ENCODE measurements at regions not wholly inside any gene's neighbourhood (a gene's known extent, or its start where the extent isn't known, plus 50 kb on each side); places are given as distances from the start of the nearest gene placed in this dataset.

DNA sequence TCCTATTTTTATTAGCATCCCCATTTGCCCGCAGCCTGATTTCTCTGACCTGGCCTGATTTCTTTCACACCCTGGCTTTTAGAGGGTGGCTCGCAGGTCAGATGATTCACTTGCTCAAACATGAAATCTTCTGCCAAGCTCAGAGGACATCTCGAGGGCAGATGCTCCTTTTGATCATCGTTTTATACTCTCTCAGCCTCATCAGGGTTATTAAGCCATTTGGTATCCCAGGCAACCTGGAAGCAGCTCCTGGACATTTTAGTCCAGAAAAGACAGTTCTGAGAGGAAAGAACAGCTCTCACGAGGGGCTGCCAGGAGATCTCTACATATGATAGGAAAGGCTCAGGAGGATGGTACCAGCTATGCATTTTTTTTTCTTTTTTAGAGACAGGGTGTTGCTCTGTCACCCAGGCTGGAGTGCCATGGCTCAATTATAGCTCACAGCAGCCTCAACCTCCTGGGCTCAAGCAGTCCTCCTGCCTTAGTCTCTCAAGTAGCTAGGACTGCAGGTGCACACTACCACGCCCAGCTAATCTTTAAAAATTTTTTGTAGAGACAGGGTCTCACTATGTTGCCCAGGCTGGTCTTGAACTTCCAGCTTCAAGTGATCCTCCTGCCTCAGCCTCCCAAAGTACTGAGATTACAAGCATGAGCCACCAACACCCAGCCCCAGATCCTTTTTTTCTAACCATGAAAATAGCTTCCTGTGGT is 165.4 kb downstream of the KATNAL1 start:
- H3K4me3 ChIP-seq (ENCODE audit: low read depth, low read length, poor library complexity, severe bottlenecking) = no peak overlapping the region
- H3K27me3 ChIP-seq (replicated peaks; ENCODE audit: insufficient read depth, low read depth, low read length, poor library complexity) = no peaks in the 10 kb centered on the region
- DNase-seq (ENCODE audit: low spot score) = no peak
- no TSS peak for BruUV-seq (replicated peaks)
- ChIA-PET POLR2A (ENCODE audit: low non-redundant PET) (interaction anchor here (0.6 kb wide), 2 partner anchors 98 to 238 kb away, joined by 3 to 4 read pairs; no protein-coding TSS in a partner anchor), CTCF (interaction anchor here (2.3 kb wide), 1 partner anchor 9 kb away, joined by 13 read pairs; no protein-coding TSS in a partner anchor)
- H3K9me3 ChIP-seq (ENCODE audit: low read depth, low read length, poor library complexity, severe bottlenecking) = no peaks in the 10 kb centered on the region
- H3K4me1 ChIP-seq (ENCODE audit: insufficient read depth, low read length, poor library complexity, severe bottlenecking) = peaks cover 12% of the 10 kb centered on the region
- H3K36me3 ChIP-seq (ENCODE audit: insufficient read depth, low read length, poor library complexity, severe bottlenecking) = no peaks in the 10 kb centered on the region
- no peak for TF ChIP-seq CTCF (conservative IDR thresholded peaks at IDR 0.05; ENCODE audit: low read depth, low read length)
- H3K27ac ChIP-seq (ENCODE audit: low read depth, low read length, poor library complexity, severe bottlenecking) = no peak overlapping the region
- intact Hi-C loops (cut with micrococcal nuclease; ENCODE audit: unreplicated experiment) = no loop called here

DNA sequence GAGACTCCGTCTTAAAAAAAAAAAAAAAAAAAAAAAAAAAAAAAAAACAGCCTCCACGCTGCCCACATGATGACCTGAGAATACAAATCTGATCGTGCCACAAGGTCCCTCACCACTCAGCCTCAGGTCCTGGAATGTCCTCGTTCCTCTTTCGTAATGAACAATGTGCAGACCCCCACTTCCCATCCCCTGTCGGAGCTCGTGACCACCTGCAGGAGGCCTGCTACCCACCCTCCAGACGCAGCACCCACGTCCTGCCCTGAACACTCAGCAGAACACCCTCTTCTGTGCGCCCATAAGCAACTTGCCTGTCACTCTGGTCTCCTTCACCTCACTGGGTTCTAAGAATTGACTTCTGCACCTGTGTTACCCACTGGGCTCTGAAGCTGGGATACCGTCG is 166.4 kb downstream of the KATNAL1 start:
- no peak for DNase-seq (ENCODE audit: low spot score)
- intact Hi-C loops (cut with micrococcal nuclease; ENCODE audit: unreplicated experiment) = no loop called here
- ChIA-PET CTCF (interaction anchor here (2.3 kb wide), 1 partner anchor 8 kb away, joined by 13 read pairs; no protein-coding TSS in a partner anchor), POLR2A (ENCODE audit: low non-redundant PET) (no interaction called here)
- Histone ChIP-seq H3K36me3 (ENCODE audit: insufficient read depth, low read length, poor library complexity, severe bottlenecking) (no peaks in the 10 kb centered on the region), H3K9me3 (ENCODE audit: low read depth, low read length, poor library complexity, severe bottlenecking) (no peaks in the 10 kb centered on the region), H3K27me3 (replicated peaks; ENCODE audit: insufficient read depth, low read depth, low read length, poor library complexity) (no peaks in the 10 kb centered on the region), H3K4me3 (ENCODE audit: low read depth, low read length, poor library complexity, severe bottlenecking) (no peak overlapping the region), H3K27ac (ENCODE audit: low read depth, low read length, poor library complexity, severe bottlenecking) (no peak overlapping the region), H3K4me1 (ENCODE audit: insufficient read depth, low read length, poor library complexity, severe bottlenecking) (peaks cover 12% of the 10 kb centered on the region)
- BruUV-seq (replicated peaks) = no TSS peak
- TF ChIP-seq EZH2 (IDR thresholded peaks at IDR 0.05; ENCODE audit: borderline replicate concordance, low read depth, low read length, poor library complexity, severe bottlenecking) = no peak
- TF ChIP-seq CTCF (conservative IDR thresholded peaks at IDR 0.05; ENCODE audit: low read depth, low read length) = no peak

DNA sequence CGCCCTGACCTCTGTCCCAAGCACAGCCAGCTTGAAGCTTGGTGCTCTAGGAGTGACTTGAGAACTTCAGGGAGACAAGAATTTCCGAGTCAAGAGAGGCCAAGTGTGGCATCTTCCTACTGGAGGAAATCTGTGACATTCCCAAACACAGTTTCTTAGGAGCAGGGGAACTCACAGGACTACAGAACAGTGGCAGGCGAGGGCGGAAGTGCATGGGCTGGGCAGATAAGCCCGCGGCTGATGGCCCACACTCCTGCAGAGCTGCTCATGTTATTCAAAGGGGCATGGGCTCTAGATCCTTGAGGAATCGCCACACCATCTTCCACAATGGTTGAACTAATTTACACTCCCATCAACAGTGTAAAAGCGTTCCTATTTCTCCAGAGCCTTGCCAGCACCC is 168.8 kb downstream of the KATNAL1 start:
- no TSS peak for BruUV-seq (replicated peaks)
- Histone ChIP-seq H3K4me1 (ENCODE audit: insufficient read depth, low read length, poor library complexity, severe bottlenecking) (peaks cover 12% of the 10 kb centered on the region), H3K9me3 (ENCODE audit: low read depth, low read length, poor library complexity, severe bottlenecking) (no peaks in the 10 kb centered on the region), H3K27me3 (replicated peaks; ENCODE audit: insufficient read depth, low read depth, low read length, poor library complexity) (no peaks in the 10 kb centered on the region), H3K4me3 (ENCODE audit: low read depth, low read length, poor library complexity, severe bottlenecking) (no peak overlapping the region), H3K27ac (ENCODE audit: low read depth, low read length, poor library complexity, severe bottlenecking) (no peak overlapping the region), H3K36me3 (ENCODE audit: insufficient read depth, low read length, poor library complexity, severe bottlenecking) (no peaks in the 10 kb centered on the region)
- CTCF ChIA-PET = no interaction called here
- TF ChIP-seq EZH2 (IDR thresholded peaks at IDR 0.05; ENCODE audit: borderline replicate concordance, low read depth, low read length, poor library complexity, severe bottlenecking) (no peak), CTCF (conservative IDR thresholded peaks at IDR 0.05; ENCODE audit: low read depth, low read length) (no peak)
- DNase-seq (ENCODE audit: low spot score) = no peak
- POLR2A ChIA-PET (ENCODE audit: low non-redundant PET) = no interaction called here
- intact Hi-C loops (cut with micrococcal nuclease; ENCODE audit: unreplicated experiment) = loop anchor here (10.0 kb wide), 1 partner anchor 536 kb away; no protein-coding TSS in a partner anchor
